B cell (primary cell): ENCODE measurements at regions not wholly inside any gene's neighbourhood (a gene's known extent, or its start where the extent isn't known, plus 50 kb on each side); places are given as distances from the start of the nearest gene placed in this dataset.

ENCODE experiments used
- EZH2 ChIP-seq: IDR thresholded peaks from 2 replicates; pipeline ENCODE4 v1.6.1; 2012; ENCODE audit warnings: borderline replicate concordance, low read depth, mild to moderate bottlenecking, moderate library complexity, low read length; ENCODE audit not compliant: insufficient read depth, poor library complexity, severe bottlenecking
- TF ChIP-seq, protein P1 (sequence below): fragments of 200-600 bp; IDR thresholded peaks from one replicate; pipeline ENCODE4 v1.8.0; 2022; ENCODE audit warnings: antibody characterized with exemption, mild to moderate bottlenecking

DNA sequence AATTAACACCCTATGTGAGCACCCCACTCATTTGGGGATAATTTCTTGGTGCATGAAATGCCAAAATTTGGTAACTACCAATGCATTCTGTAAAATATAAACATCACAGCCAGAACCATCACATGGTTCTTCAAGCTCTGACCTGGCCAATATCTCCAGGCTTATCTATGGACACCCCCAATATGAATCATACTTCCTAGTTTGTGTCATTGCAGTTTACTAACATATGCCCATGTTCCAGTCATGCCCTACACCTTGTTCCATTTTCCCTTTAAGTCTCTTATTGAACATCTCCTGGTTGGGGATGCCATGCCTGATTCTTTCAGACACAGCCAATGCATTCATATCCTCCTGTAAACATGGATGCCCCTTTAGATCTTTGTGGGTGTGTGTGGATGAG is 572.8 kb upstream of the BTBD3 start:
- TF ChIP-seq, protein P1, sequence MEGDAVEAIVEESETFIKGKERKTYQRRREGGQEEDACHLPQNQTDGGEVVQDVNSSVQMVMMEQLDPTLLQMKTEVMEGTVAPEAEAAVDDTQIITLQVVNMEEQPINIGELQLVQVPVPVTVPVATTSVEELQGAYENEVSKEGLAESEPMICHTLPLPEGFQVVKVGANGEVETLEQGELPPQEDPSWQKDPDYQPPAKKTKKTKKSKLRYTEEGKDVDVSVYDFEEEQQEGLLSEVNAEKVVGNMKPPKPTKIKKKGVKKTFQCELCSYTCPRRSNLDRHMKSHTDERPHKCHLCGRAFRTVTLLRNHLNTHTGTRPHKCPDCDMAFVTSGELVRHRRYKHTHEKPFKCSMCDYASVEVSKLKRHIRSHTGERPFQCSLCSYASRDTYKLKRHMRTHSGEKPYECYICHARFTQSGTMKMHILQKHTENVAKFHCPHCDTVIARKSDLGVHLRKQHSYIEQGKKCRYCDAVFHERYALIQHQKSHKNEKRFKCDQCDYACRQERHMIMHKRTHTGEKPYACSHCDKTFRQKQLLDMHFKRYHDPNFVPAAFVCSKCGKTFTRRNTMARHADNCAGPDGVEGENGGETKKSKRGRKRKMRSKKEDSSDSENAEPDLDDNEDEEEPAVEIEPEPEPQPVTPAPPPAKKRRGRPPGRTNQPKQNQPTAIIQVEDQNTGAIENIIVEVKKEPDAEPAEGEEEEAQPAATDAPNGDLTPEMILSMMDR, result no peak
- TF ChIP-seq EZH2, result no peak
